Endothelial cell of umbilical vein (primary cell): ENCODE measurements at regions not wholly inside any gene's neighbourhood (a gene's known extent, or its start where the extent isn't known, plus 50 kb on each side); places are given as distances from the start of the nearest gene placed in this dataset.

ENCODE experiments used
- BruUV-seq: library from RNA; stranded (reverse); fragments of 400-500 nt; replicated peaks from 2 replicates; lab custom pipeline; 2021; lab: Mats Ljungman, UMichigan
- CTCF ChIA-PET: fragments of 300-600, 350-600 bp; sonication (Branson Sonifier 250); formaldehyde crosslinking; loops from one replicate; lab custom pipeline; 2021; ENCODE audit warnings: antibody characterized with exemption, inconsistent platforms; lab: Charles Lee
- POLR2A ChIA-PET: fragments of 300-600, 350-600 bp; sonication (Branson Sonifier 250); formaldehyde crosslinking; loops from one replicate; lab custom pipeline; 2021; ENCODE audit warnings: antibody characterized with exemption, inconsistent platforms; lab: Charles Lee
- DNase-seq: peaks from one replicate; pipeline ENCODE4 v3.0.0-alpha.2; 2011; ENCODE audit warnings: low read depth, low spot score
- FAIRE-seq: peaks from 2 replicates; lab custom pipeline; 2011; peaks lifted over from hg19 to GRCh38; lab: Jason Lieb, UNC
- H2AFZ ChIP-seq: 2 replicates; pipeline ENCODE4 v1.6.0; 2012; ENCODE audit warnings: low read depth, low read length, control low read depth, inconsistent platforms
- H3K27ac ChIP-seq: 2 replicates; pipeline ENCODE4 v1.5.1; 2011; ENCODE audit warnings: low read depth, mild to moderate bottlenecking, control low read depth, low read length, moderate library complexity; ENCODE audit not compliant: insufficient read depth
- H3K27me3 ChIP-seq, 2 experiments: 2 replicates each; pipeline versions ENCODE4 v1.6.0 to v1.6.1; 2011; ENCODE audit warnings: low read length in 2 of 2, mixed read lengths in 1 of 2; ENCODE audit not compliant: control insufficient read depth in 2 of 2, insufficient read depth in 2 of 2
- H3K36me3 ChIP-seq, 2 experiments: 2 replicates in 1 of 2; 3 replicates in 1 of 2; pipeline ENCODE4 v1.5.1; 2011; ENCODE audit warnings: low read length in 2 of 2, mild to moderate bottlenecking in 1 of 2, moderate library complexity in 1 of 2; ENCODE audit not compliant: control insufficient read depth in 2 of 2, insufficient read depth in 2 of 2; ENCODE audit errors: extremely low read depth in 1 of 2
- H3K4me1 ChIP-seq: 3 replicates; pipeline ENCODE4 v1.5.1; 2011; ENCODE audit warnings: mild to moderate bottlenecking, low read length; ENCODE audit not compliant: control insufficient read depth, insufficient read depth; ENCODE audit errors: extremely low read depth
- H3K4me2 ChIP-seq: 2 replicates; pipeline ENCODE4 v1.6.1; 2011; ENCODE audit warnings: low read length, control low read depth, mixed read lengths; ENCODE audit not compliant: insufficient read depth
- H3K4me3 ChIP-seq, 3 experiments: fragments of 200-600 bp in 1 of 3; sonication (generic), shearing (Covaris generic) in 1 of 3; replicated peaks in 1 of 3; 2 replicates each; pipeline ENCODE4 v1.5.1; 2011 to 2016; ENCODE audit warnings: control low read depth in 3 of 3, low read length in 3 of 3, mild to moderate bottlenecking in 2 of 3, inconsistent platforms in 1 of 3, low read depth in 1 of 3, moderate library complexity in 1 of 3; ENCODE audit not compliant: insufficient read depth in 1 of 3
- H3K79me2 ChIP-seq: 2 replicates; pipeline ENCODE4 v1.6.0; 2012; ENCODE audit warnings: low read length, inconsistent platforms; ENCODE audit not compliant: control insufficient read depth, insufficient read depth
- H3K9ac ChIP-seq: replicated peaks from 2 replicates; pipeline ENCODE3; 2011; ENCODE audit warnings: low read length, control low read depth; ENCODE audit not compliant: insufficient read depth; ENCODE audit errors: extremely low read depth
- H3K9me1 ChIP-seq: replicated peaks from 3 replicates; pipeline ENCODE4 v1.6.0; 2011; ENCODE audit warnings: mild to moderate bottlenecking, low read length; ENCODE audit not compliant: control insufficient read depth, insufficient read depth; ENCODE audit errors: extremely low read depth
- H3K9me3 ChIP-seq: replicated peaks from 2 replicates; pipeline ENCODE4 v1.5.1; 2012; ENCODE audit warnings: low read length, inconsistent platforms; ENCODE audit not compliant: control insufficient read depth, insufficient read depth
- H4K20me1 ChIP-seq: replicated peaks from 2 replicates; pipeline ENCODE3; 2011; ENCODE audit warnings: mild to moderate bottlenecking, low read length; ENCODE audit not compliant: control insufficient read depth, insufficient read depth; ENCODE audit errors: extremely low read depth
- CTCF ChIP-seq, 2 donors: IDR thresholded peaks; 1 replicate in 1 of 2; 2 replicates in 1 of 2; pipeline ENCODE4 v1.5.1; 2011; ENCODE audit warnings: low read length in 2 of 2, mild to moderate bottlenecking in 2 of 2, moderate library complexity in 2 of 2, control low read depth in 1 of 2, inconsistent platforms in 1 of 2, low read depth in 1 of 2; ENCODE audit not compliant: insufficient read depth in 1 of 2; ENCODE audit errors: extremely low read depth in 1 of 2
- EZH2 ChIP-seq: IDR thresholded peaks from 2 replicates; pipeline ENCODE4 v1.6.1; 2012; ENCODE audit warnings: borderline replicate concordance, low read depth, mild to moderate bottlenecking, moderate library complexity, low read length, inconsistent platforms; ENCODE audit not compliant: severe bottlenecking
- GATA2 ChIP-seq: IDR thresholded peaks from 2 replicates; pipeline ENCODE4 v1.7.0; 2011; ENCODE audit warnings: low read depth, mild to moderate bottlenecking, moderate library complexity, mixed read lengths, low read length; ENCODE audit not compliant: insufficient read length, insufficient read depth
- JUN ChIP-seq: IDR thresholded peaks from 2 replicates; pipeline ENCODE4 v1.6.1; 2011; ENCODE audit warnings: borderline replicate concordance, low read depth; ENCODE audit not compliant: insufficient read length, insufficient read depth
- MAX ChIP-seq: IDR thresholded peaks from 2 replicates; pipeline ENCODE4 v1.6.1; 2011; ENCODE audit not compliant: insufficient read depth, insufficient read length
- POLR2A ChIP-seq: IDR thresholded peaks from 2 replicates; pipeline ENCODE4 v1.6.1; 2012; ENCODE audit warnings: low read depth, mild to moderate bottlenecking, control low read depth, low read length
- dilution Hi-C: fragments of 300-500 bp; cut with MboI; formaldehyde crosslinking; loops from one replicate; pipeline ENCODE4 v1.15.0; 2019; ENCODE audit warnings: low sequenced_read_pairs; ENCODE audit not compliant: extremely low pct_ligation_motif_present
- intact Hi-C: fragments of 100-400 bp; cut with micrococcal nuclease; formaldehyde crosslinking; loops from one replicate; pipeline ENCODE4 v1.10.0; 2022

GRCh38 chr5:82494942-82495341, 216.8 kb upstream of the RPS23 start:
- ChIA-PET POLR2A (no interaction called here), CTCF (interaction anchor here (0.7 to 3.5 kb wide), 29 partner anchors 10 to 1036 kb away, joined by 3 to 77 read pairs (median 4); no protein-coding TSS in a partner anchor)
- Histone ChIP-seq H3K9me3 (no peaks in the 10 kb centered on the region), H3K9me1 (no peaks in the 10 kb centered on the region), H3K27me3 (peaks cover 0 to 2% of the 10 kb centered on the region in 2 experiments), H3K4me1 (no peaks in the 10 kb centered on the region), H3K4me3 (no peak overlapping the region), H3K27ac (no peak overlapping the region), H3K36me3 (no peaks in the 10 kb centered on the region), H3K79me2 (no peaks in the 10 kb centered on the region), H2AFZ (no peak overlapping the region), H3K9ac (no peak overlapping the region), H3K4me2 (no peak overlapping the region), H4K20me1 (no peaks in the 10 kb centered on the region)
- peak; percentile 30 for DNase-seq
- no TSS peak for BruUV-seq
- intact Hi-C loops: loop anchor here (1.0 to 10.0 kb wide), 3 partner anchors 131 to 300 kb away; no protein-coding TSS in a partner anchor
- peak; percentile 53 for FAIRE-seq
- TF ChIP-seq EZH2 (no peak), CTCF (IDR thresholded peaks at IDR 0.05; ENCODE audit: extremely low read depth in 1 of 2, insufficient read depth in 1 of 2, low read depth in 1 of 2, low read length in 2 of 2) (peak in 1 of 2 donors; percentile 6)
- dilution Hi-C loops: no loop called here

GRCh38 chr5:82493221-82493620, 215.1 kb upstream of the RPS23 start:
- no TSS peak for BruUV-seq
- TF ChIP-seq POLR2A (no peak), EZH2 (no peak), MAX (no peak), JUN (no peak), GATA2 (no peak), CTCF (IDR thresholded peaks at IDR 0.05; ENCODE audit: extremely low read depth in 1 of 2, insufficient read depth in 1 of 2, low read depth in 1 of 2, low read length in 2 of 2) (no peak)
- dilution Hi-C loops (no loop called here), intact Hi-C loops (loop anchor here (10.0 kb wide), 1 partner anchor 302 kb away; no protein-coding TSS in a partner anchor)
- POLR2A ChIA-PET: no interaction called here
- no peaks in the 10 kb centered on the region for H3K9me3 ChIP-seq
- no peaks in the 10 kb centered on the region for H3K9me1 ChIP-seq
- H3K36me3 ChIP-seq: no peaks in the 10 kb centered on the region
- FAIRE-seq (no peak), DNase-seq (no peak)
- H3K27ac ChIP-seq: no peak overlapping the region
- no peak overlapping the region for H3K4me2 ChIP-seq
- H3K27me3 ChIP-seq: peaks cover 0 to 3% of the 10 kb centered on the region in 2 experiments
- CTCF ChIA-PET: interaction anchor here (3.5 kb wide), 1 partner anchor 128 kb away, joined by 77 read pairs; no protein-coding TSS in a partner anchor
- H3K4me1 ChIP-seq: no peaks in the 10 kb centered on the region
- no peaks in the 10 kb centered on the region for H4K20me1 ChIP-seq
- H3K4me3 ChIP-seq: no peak overlapping the region
- no peaks in the 10 kb centered on the region for H3K79me2 ChIP-seq
- no peak overlapping the region for H3K9ac ChIP-seq
- no peak overlapping the region for H2AFZ ChIP-seq
